Hematopoietic multipotent progenitor cell treated with erythropoietin and hydrocortisone succinate and interleukin-3 and kit ligand, for 4 days (in vitro differentiated cells): ENCODE measurements at regions not wholly inside any gene's neighbourhood (a gene's known extent, or its start where the extent isn't known, plus 50 kb on each side); places are given as distances from the start of the nearest gene placed in this dataset.
"Not testable (repeated sequence)": the region's sequence is repeated elsewhere in the genome, so short reads cannot be mapped to it uniquely, and the experiment has no call there.

Source experiments
- DNase-seq: peaks from one replicate; pipeline ENCODE4 v3.0.0-alpha.2; 2015

GRCh38 chr14:51448831-51449670, 202.7 kb upstream of the FRMD6 start:
- no peak for DNase-seq

- no peak for DNase-seq
These were observed 202.0 kb upstream of the FRMD6 start for GRCh38 chr14:51449681-51450080.

GRCh38 chr14:51451561-51451960, 200.1 kb upstream of the FRMD6 start:
- DNase-seq = no peak

GRCh38 chr14:51453869-51454268, 197.8 kb upstream of the FRMD6 start:
- no peak for DNase-seq

- DNase-seq = no peak
These were observed 197.4 kb upstream of the FRMD6 start for GRCh38 chr14:51454351-51454750.

- DNase-seq = no peak
These were observed 196.5 kb upstream of the FRMD6 start for GRCh38 chr14:51455041-51455835.

GRCh38 chr14:51457843-51458562, 193.7 kb upstream of the FRMD6 start:
- no peak for DNase-seq

- DNase-seq = no peak
These were observed 193.2 kb upstream of the FRMD6 start for GRCh38 chr14:51458563-51458955.

- no peak for DNase-seq
These were observed 191.7 kb upstream of the FRMD6 start for GRCh38 chr14:51460011-51460410.

- DNase-seq = no peak
These were observed 189.5 kb upstream of the FRMD6 start for GRCh38 chr14:51462182-51462581.

- no peak for DNase-seq
These were observed 189.0 kb upstream of the FRMD6 start for GRCh38 chr14:51462706-51463105.

- no peak for DNase-seq
These were observed 188.2 kb upstream of the FRMD6 start for GRCh38 chr14:51463461-51463860.

- no peak for DNase-seq
These were observed 187.3 kb upstream of the FRMD6 start for GRCh38 chr14:51464411-51464810.

- no peak for DNase-seq
These were observed 186.2 kb upstream of the FRMD6 start for GRCh38 chr14:51465486-51465885.

- DNase-seq = not testable (repeated sequence)
These were observed 184.3 kb upstream of the FRMD6 start for GRCh38 chr14:51467392-51467791.

GRCh38 chr14:51468523-51468922, 183.2 kb upstream of the FRMD6 start:
- DNase-seq = no peak

- no peak for DNase-seq
These were observed 178.8 kb upstream of the FRMD6 start for GRCh38 chr14:51472881-51473280.

GRCh38 chr14:51473351-51473750, 178.4 kb upstream of the FRMD6 start:
- DNase-seq = no peak

GRCh38 chr14:51473808-51474565, 177.7 kb upstream of the FRMD6 start:
- DNase-seq = no peak

- DNase-seq = no peak
These were observed 176.9 kb upstream of the FRMD6 start for GRCh38 chr14:51474854-51475253.

- DNase-seq = no peak
These were observed 173.5 kb upstream of the FRMD6 start for GRCh38 chr14:51478175-51478621.

GRCh38 chr14:51479584-51480325, 172.0 kb upstream of the FRMD6 start:
- no peak for DNase-seq
